ENCODE measurements at regions not wholly inside any gene's neighbourhood (a gene's known extent, or its start where the extent isn't known, plus 50 kb on each side); places are given as distances from the start of the nearest gene placed in this dataset.

DNA sequence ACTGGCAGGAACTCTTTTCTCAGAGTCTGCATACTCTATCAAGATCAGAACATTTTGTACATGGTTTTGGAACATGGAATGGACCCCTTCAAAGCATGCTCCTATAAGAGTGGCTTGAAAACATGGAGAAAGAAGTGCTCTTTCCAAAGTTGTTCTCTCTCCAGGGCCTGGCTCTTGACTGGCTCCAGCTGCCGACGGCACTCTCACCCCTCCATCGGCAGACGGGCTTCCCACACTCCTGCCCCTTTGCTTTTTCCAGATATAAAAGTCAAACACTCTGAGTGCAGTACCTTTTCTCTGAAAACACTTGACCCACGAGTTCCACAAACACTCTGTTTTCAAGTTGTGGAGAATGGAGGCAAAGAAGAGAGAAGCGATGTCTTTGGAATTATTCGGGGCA is 72.5 kb upstream of the ONECUT1 start:
- Histone ChIP-seq H3T11ph (ENCODE audit: low read length) (no peak overlapping the region), H4K5ac (ENCODE audit: insufficient read length, low read depth, low read length) (no peak overlapping the region), H3K9me3 (ENCODE audit: control insufficient read depth, low read depth, low read length) (no peaks in the 10 kb centered on the region), H2BK15ac (ENCODE audit: low read depth, low read length) (no peak overlapping the region), H3K4ac (ENCODE audit: low read depth, low read length) (no peak overlapping the region), H2BK120ac (ENCODE audit: low read depth, low read length, poor library complexity, severe bottlenecking) (no peak overlapping the region), H3K9ac (ENCODE audit: extremely low read depth, insufficient read length, low read length) (no peak overlapping the region), H2AK5ac (ENCODE audit: insufficient read length, low read length) (no peak overlapping the region), H3K79me2 (ENCODE audit: insufficient read depth, low read length) (no peaks in the 10 kb centered on the region), H4K91ac (ENCODE audit: insufficient read length, low read depth, low read length) (no peak overlapping the region), H3K27ac (ENCODE audit: insufficient read length, low read depth, low read length) (no peak overlapping the region), H3K14ac (ENCODE audit: insufficient read depth, low read length) (no peak overlapping the region), H3K4me2 (ENCODE audit: insufficient read depth, insufficient read length, low read length) (no peak overlapping the region), H3K79me1 (ENCODE audit: insufficient read depth, low read depth, low read length, poor library complexity, severe bottlenecking) (no peaks in the 10 kb centered on the region), H3K56ac (ENCODE audit: insufficient read length, low read depth, low read length) (no peak overlapping the region), H4K20me1 (ENCODE audit: control insufficient read depth, insufficient read depth, insufficient read length) (no peaks in the 10 kb centered on the region), H3K27me3 (ENCODE audit: insufficient read depth, low read length) (no peaks in the 10 kb centered on the region; the same call in 1 of the 2 replicates), H3K23me2 (ENCODE audit: insufficient read length, low read depth, low read length, poor library complexity, severe bottlenecking) (no peaks in the 10 kb centered on the region), H2BK5ac (ENCODE audit: insufficient read length, low read length) (no peak overlapping the region), H2AFZ (ENCODE audit: low read length) (no peak overlapping the region), H2BK20ac (ENCODE audit: low read depth, low read length, poor library complexity, severe bottlenecking) (no peak overlapping the region), H3K4me1 (ENCODE audit: insufficient read depth, low read length) (peaks cover 6% of the 10 kb centered on the region; the same call in 1 of the 2 replicates), H3K23ac (ENCODE audit: insufficient read length, low read depth, low read length) (no peak overlapping the region), H3K18ac (ENCODE audit: insufficient read length, low read depth, low read length) (no peak overlapping the region), H2BK12ac (ENCODE audit: insufficient read length, low read depth, low read length) (no peak overlapping the region), H4K8ac (replicated peaks; ENCODE audit: insufficient read length, low read depth, low read length) (no peak overlapping the region)
- no CpG with 5 or more reads among the region's 7 CpGs for WGBS (ENCODE audit: extremely low coverage, insufficient read length, low lambda C conversion rate)
- Mint-ChIP-seq H3K36me3 (ENCODE audit: insufficient read depth in 1 of 3, low read depth in 3 of 3) (peaks cover 0 to 2% (median 0%) of the 10 kb centered on the region in 3 experiments; a peak in 2 of 7 replicates), H3K27ac (no peak overlapping the region), H3K4me1 (peaks cover 4 to 11% of the 10 kb centered on the region in 2 experiments; a peak in 3 of 4 replicates), H3K9me3 (peaks cover 2 to 8% of the 10 kb centered on the region in 2 experiments; a peak in 1 of 5 replicates), H3K4me3 (no peak overlapping the region), H3K27me3 (ENCODE audit: low read depth) (peaks cover 1% of the 10 kb centered on the region; the same call in 1 of the 2 replicates)
- no peak for DNase-seq
- no peak for TF ChIP-seq CTCF (conservative IDR thresholded peaks at IDR 0.05)
